ENCODE measurements at regions not wholly inside any gene's neighbourhood (a gene's known extent, or its start where the extent isn't known, plus 50 kb on each side); places are given as distances from the start of the nearest gene placed in this dataset.

DNA sequence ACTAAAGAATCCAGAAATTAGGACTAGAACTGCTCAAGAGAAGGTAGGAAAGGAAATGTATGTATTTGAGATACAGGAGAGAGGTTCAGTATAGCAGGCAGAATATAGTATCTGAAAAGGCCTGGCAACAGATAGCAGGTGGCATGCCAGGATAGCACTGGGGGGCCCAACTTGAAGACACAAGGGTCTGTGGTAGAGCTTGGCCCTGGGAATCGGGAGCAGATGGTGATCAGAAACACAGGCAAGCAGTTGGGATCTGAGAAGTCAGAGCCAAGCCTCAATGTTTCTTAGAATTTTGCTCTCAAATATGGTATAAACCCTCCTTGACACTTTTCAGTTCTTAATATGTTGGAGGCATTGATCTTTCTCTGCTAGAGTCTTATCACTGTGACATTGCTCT, 499.8 kb upstream of the CD180 start:
- no peak for DNase-seq (ENCODE audit: low read depth in 1 of 2, low spot score in 2 of 2)
- Histone ChIP-seq H3K27me3 (replicated peaks) (no peaks in the 10 kb centered on the region), H3K36me3 (no peaks in the 10 kb centered on the region), H3K4me3 (no peak overlapping the region), H3K9me3 (replicated peaks) (0 out of 2 replicates have a peak, but pooled peaks cover 6% of the 10 kb centered on the region), H3K27ac (no peak overlapping the region), H3K4me1 (replicated peaks) (no peaks in the 10 kb centered on the region)

DNA sequence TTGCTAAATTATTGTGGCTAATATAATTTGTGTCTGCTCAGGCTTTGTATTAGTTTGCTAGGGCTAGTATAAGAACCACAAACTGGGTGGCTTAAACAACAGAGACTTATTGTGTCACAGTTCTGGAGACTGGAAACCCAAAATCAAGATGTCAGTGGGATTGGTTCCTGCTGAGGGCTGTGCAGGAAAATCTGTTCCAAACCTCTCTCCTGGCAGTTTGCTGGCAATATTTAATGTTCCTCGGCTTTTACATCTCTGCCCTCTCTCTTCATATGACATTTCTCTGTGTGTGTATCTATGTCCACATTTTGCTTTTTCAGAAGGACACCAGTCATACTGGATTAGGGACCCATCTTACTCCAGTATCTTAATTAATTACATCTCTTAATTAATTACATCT, 498.8 kb upstream of the CD180 start:
- H3K27ac ChIP-seq: no peak overlapping the region
- no peaks in the 10 kb centered on the region for H3K4me1 ChIP-seq (replicated peaks)
- no peak for DNase-seq (ENCODE audit: low read depth in 1 of 2, low spot score in 2 of 2)
- no peaks in the 10 kb centered on the region for H3K36me3 ChIP-seq
- H3K27me3 ChIP-seq (replicated peaks): no peaks in the 10 kb centered on the region
- H3K9me3 ChIP-seq (replicated peaks): no peaks in the 10 kb centered on the region
- no peak overlapping the region for H3K4me3 ChIP-seq

DNA sequence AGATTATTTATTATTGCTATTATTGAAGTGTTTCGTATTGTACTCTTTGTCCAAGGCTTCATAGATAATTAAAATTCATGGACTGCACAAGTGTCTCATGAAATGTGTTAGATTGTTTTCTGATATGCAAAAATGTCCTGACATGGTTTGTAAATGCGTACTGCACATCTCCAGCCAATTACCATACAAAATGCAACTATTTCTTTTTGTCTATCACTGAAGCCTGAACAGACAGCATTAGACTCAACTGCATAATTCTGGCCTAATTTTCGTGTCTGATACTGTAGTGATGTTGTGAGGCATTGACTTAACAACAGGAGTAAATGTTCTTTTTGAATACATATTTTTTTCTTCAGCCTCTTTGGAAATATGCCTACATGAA, 498.2 kb upstream of the CD180 start:
- no peak overlapping the region for H3K27ac ChIP-seq
- H3K27me3 ChIP-seq (replicated peaks): no peaks in the 10 kb centered on the region
- no peaks in the 10 kb centered on the region for H3K9me3 ChIP-seq (replicated peaks)
- H3K4me3 ChIP-seq: no peak overlapping the region
- no peaks in the 10 kb centered on the region for H3K36me3 ChIP-seq
- DNase-seq (ENCODE audit: low read depth in 1 of 2, low spot score in 2 of 2): no peak
- H3K4me1 ChIP-seq (replicated peaks): no peaks in the 10 kb centered on the region

DNA sequence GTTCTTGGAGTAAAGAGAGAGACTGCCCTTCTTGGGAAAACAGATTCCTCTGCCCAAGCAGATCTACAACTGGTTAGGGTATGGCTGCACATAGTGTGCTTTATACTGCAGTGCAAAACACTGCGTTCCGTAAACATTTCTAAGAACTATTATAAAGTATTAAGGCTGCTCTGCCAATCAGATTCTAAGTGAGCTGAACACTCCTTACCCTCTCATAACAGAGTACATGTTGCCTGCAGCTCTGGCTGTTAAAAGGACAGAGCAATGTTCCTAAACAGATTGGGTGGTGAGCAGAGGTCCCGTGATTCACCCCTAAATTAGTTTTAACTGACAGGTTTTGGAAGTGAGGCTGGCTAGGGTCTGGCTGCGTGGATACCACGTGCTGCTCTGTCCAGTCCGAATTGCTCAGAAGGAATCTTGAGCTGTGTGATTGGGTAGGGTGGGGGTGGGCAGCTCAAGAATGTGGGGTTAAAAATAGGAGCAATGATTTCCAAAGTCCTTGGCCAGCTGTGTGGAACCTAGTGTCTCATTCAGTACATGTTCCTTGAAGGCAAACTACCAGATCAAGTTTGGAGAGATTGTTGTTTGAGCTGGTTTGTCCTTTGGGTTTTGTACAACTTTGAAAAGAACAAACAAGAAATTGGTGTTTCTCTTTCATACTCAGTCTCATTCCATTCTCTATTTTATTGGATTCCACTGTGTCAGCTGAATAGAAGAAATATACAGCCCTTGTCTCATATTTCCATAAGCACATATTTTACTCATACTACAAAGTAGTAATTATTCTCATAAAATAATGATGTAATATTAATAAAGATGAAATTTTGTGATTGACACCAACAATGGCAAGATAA, 497.6 kb upstream of the CD180 start:
- no peaks in the 10 kb centered on the region for H3K9me3 ChIP-seq (replicated peaks)
- no peak overlapping the region for H3K27ac ChIP-seq
- H3K36me3 ChIP-seq: no peaks in the 10 kb centered on the region
- H3K27me3 ChIP-seq (replicated peaks): no peaks in the 10 kb centered on the region
- H3K4me3 ChIP-seq: no peak overlapping the region
- no peak for DNase-seq (ENCODE audit: low read depth in 1 of 2, low spot score in 2 of 2)
- H3K4me1 ChIP-seq (replicated peaks): no peaks in the 10 kb centered on the region

DNA sequence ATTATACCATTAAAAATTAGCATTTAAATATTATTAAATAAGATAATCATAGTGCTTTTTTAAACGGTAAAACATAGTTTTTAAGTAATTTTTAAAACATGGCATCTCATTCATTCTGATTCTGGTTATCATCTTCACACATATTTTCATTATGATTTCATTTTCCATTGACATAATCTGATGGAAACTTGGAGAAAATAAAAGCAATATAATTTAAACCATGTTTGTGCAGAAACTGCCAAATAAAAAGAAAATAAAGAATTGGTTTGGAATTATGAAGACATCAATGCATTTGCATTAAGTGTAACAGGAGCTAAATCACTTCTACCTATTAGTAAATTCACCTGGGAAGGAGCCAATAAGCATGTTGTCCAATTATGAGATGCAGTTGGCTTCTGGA, 490.1 kb upstream of the CD180 start:
- no peaks in the 10 kb centered on the region for H3K9me3 ChIP-seq (replicated peaks)
- no peak overlapping the region for H3K4me3 ChIP-seq
- no peaks in the 10 kb centered on the region for H3K36me3 ChIP-seq
- H3K27me3 ChIP-seq (replicated peaks): no peaks in the 10 kb centered on the region
- no peak overlapping the region for H3K27ac ChIP-seq
- DNase-seq (ENCODE audit: low read depth in 1 of 2, low spot score in 2 of 2): no peak
- no peaks in the 10 kb centered on the region for H3K4me1 ChIP-seq (replicated peaks)

DNA sequence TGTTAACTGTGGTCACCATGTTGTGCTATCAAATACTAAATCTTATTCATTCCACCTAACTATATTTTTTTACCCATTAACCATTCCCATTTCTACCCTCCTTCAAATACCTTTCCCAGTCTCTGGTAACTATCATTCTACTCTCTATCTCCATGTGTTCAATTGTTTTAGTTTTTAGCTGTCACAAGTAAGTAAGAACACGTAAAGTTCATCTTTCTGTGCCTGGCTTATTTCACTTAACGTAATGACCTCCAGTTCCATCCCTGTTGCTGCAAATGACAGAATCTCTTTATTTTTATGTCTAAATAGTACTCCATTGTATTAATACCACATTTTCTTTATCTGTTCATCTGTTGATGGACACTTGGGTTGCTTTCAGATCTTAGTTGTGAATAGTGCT, 485.1 kb upstream of the CD180 start:
- H3K4me1 ChIP-seq (replicated peaks): no peaks in the 10 kb centered on the region
- H3K36me3 ChIP-seq: no peaks in the 10 kb centered on the region
- H3K27ac ChIP-seq: no peak overlapping the region
- no peak for DNase-seq (ENCODE audit: low read depth in 1 of 2, low spot score in 2 of 2)
- H3K4me3 ChIP-seq: no peak overlapping the region
- no peaks in the 10 kb centered on the region for H3K27me3 ChIP-seq (replicated peaks)
- H3K9me3 ChIP-seq (replicated peaks): no peaks in the 10 kb centered on the region

DNA sequence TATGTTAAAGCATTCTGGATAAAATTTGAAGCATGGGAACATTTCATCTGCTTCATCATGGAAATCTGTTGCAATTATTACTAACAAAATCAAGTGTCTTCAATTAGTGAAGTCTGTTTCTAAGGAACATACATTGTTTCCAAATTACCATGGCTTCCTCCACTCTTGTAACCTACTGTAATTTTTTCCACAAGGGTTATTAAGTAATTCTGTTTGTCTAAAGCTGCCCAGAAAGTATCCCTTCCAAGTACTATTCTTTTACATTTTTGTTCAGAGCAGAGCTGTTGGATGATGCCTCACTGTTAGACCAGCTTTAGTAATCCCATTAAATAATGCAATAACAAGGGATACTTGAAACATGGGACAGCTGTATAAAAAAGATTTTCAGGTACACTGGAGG, 483.5 kb upstream of the CD180 start:
- Histone ChIP-seq H3K27ac (no peak overlapping the region), H3K9me3 (replicated peaks) (no peaks in the 10 kb centered on the region)
- DNase-seq (ENCODE audit: low read depth in 1 of 2, low spot score in 2 of 2): no peak

DNA sequence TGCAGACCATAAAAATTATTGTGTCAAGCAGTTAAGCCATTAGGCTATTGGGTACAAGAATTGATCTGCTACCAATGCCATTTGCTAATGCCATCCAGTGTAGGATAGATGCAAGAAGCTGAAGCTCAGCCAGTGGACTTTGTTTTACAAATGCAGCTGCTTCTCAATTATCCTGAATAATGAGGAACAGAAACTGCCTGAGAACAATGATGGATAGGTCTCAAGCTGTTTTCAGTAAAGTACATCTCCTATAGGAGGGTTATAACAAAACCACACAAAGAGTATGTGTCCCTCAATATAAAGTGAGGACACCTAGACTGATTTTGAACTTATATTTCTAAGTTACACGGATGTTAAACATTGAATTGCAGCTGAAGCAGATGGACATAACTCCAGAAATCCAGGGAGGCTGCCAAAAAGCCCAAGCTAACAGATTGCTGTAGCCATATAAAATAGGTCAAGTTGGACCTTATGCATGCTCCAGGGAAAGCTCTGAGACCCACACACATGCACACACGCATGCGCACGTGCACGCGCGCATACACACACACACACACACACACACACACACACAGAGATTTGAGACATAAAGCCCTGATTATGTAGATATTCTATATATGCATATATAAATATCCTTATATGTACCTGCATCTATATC, 482.7 kb upstream of the CD180 start:
- Histone ChIP-seq H3K4me3 (no peak overlapping the region), H3K27ac (no peak overlapping the region), H3K4me1 (replicated peaks) (no peaks in the 10 kb centered on the region), H3K36me3 (no peaks in the 10 kb centered on the region), H3K27me3 (replicated peaks) (no peaks in the 10 kb centered on the region), H3K9me3 (replicated peaks) (0 out of 2 replicates have a peak, but pooled peaks cover 2% of the 10 kb centered on the region)
- DNase-seq (ENCODE audit: low read depth in 1 of 2, low spot score in 2 of 2): no peak

More for the DNA sequence above, 483.5 kb upstream of the CD180 start:
- Histone ChIP-seq H3K4me3 (no peak overlapping the region), H3K36me3 (no peaks in the 10 kb centered on the region), H3K4me1 (replicated peaks) (no peaks in the 10 kb centered on the region), H3K27me3 (replicated peaks) (no peaks in the 10 kb centered on the region)

DNA sequence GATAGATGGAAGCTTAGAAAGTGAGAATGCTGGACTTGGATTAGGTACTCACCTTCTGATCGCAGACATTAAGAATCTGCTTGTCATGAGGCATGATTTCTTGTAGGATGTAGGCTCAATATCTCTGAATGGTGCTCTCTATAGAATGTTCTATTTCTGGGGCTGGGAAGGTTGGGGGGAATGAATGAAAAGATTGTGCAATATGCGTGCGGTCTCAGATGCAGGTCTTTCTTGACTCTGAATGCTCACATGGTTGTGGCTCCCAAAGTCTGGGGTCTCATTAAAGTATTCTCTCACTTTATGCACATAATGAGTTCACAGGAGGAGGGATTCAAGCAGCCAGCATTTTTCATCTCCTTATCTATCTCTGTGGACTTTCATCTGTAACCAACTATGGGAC, 482.0 kb upstream of the CD180 start:
- Histone ChIP-seq H3K36me3 (no peaks in the 10 kb centered on the region), H3K27me3 (replicated peaks) (no peaks in the 10 kb centered on the region), H3K4me1 (replicated peaks) (no peaks in the 10 kb centered on the region), H3K27ac (no peak overlapping the region), H3K9me3 (replicated peaks) (0 out of 2 replicates have a peak, but pooled peaks cover 3% of the 10 kb centered on the region), H3K4me3 (no peak overlapping the region)
- DNase-seq (ENCODE audit: low read depth in 1 of 2, low spot score in 2 of 2): no peak

DNA sequence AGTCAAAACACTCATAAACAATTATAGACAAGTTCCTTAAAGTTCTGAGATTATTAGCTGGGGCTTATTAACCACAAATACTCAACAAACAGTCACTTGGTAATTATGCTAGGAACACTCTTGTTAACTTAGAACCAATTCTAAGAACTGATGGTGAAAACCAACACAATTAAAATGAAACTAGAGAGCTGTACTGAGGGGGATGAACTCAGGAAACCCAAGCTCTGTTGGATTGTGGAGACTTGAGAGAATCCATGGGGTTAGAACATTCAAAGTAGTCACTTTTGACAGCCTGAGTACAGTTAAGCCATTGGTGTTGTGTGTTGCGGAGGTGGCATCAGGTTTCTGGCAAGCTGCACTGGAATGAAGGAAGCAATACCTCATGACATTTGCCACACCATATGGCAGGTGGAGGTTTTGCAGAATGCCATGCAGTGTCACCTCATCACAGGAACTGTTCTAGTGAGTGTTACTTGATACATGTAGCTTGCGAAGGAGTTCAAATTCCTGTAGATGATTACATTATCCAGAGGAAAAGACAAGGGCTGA, 480.9 kb upstream of the CD180 start:
- H3K27ac ChIP-seq: no peak overlapping the region
- H3K36me3 ChIP-seq: no peaks in the 10 kb centered on the region
- H3K27me3 ChIP-seq (replicated peaks): no peaks in the 10 kb centered on the region
- DNase-seq (ENCODE audit: low read depth in 1 of 2, low spot score in 2 of 2): no peak
- 0 out of 2 replicates have a peak, but pooled peaks cover 3% of the 10 kb centered on the region for H3K9me3 ChIP-seq (replicated peaks)
- H3K4me1 ChIP-seq (replicated peaks): no peaks in the 10 kb centered on the region
- no peak overlapping the region for H3K4me3 ChIP-seq

DNA sequence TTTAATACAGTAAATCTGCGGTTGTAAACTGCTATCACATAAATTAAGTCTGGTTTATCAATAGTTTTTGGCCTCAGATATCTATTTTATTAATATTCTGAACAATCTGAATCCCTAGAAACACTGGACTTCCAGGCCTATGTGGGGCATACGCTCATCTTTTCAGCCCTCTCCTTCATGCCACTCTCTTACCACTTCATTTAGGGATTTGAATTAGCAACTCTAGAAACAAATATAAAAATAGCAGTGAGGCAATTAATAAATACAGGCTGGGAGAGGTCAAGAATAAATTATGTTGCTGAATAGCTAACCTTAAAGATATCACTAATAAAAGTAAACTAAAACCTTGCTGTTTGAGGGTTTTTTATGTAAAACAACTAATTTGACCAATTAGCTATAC, 480.3 kb upstream of the CD180 start:
- no peak overlapping the region for H3K4me3 ChIP-seq
- H3K27me3 ChIP-seq (replicated peaks): no peaks in the 10 kb centered on the region
- H3K4me1 ChIP-seq (replicated peaks): no peaks in the 10 kb centered on the region
- 0 out of 2 replicates have a peak, but pooled peaks cover 3% of the 10 kb centered on the region for H3K9me3 ChIP-seq (replicated peaks)
- no peaks in the 10 kb centered on the region for H3K36me3 ChIP-seq
- H3K27ac ChIP-seq: no peak overlapping the region
- no peak for DNase-seq (ENCODE audit: low read depth in 1 of 2, low spot score in 2 of 2)

DNA sequence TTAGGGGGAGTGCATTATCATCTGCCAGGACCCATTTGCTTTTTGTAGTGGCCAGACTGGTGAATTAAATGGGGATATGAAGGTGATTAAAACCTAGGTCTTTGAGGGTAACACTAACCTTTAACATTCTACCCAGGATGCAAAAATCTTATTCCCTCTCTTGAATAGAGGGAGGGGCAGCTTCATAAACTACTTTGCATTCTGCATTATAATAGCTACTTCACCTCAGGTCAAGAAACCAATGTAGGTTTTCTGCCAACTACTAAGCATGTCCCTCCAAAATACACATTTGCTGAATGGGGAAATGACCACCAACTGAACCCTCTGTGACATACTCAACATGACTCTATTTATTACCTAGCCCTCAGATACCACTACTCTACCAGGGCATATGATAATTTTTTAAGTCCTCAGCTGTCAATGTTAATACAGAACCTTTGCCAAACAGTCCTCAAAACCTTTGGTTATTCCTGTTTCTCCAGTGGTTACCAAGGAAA, 477.6 kb upstream of the CD180 start:
- DNase-seq (ENCODE audit: low read depth in 1 of 2, low spot score in 2 of 2): no peak
- H3K27ac ChIP-seq: no peak overlapping the region
- no peaks in the 10 kb centered on the region for H3K4me1 ChIP-seq (replicated peaks)
- no peak overlapping the region for H3K4me3 ChIP-seq
- no peaks in the 10 kb centered on the region for H3K36me3 ChIP-seq
- H3K9me3 ChIP-seq (replicated peaks): peaks cover 3% of the 10 kb centered on the region; the same call in 1 of the 2 replicates
- H3K27me3 ChIP-seq (replicated peaks): no peaks in the 10 kb centered on the region

DNA sequence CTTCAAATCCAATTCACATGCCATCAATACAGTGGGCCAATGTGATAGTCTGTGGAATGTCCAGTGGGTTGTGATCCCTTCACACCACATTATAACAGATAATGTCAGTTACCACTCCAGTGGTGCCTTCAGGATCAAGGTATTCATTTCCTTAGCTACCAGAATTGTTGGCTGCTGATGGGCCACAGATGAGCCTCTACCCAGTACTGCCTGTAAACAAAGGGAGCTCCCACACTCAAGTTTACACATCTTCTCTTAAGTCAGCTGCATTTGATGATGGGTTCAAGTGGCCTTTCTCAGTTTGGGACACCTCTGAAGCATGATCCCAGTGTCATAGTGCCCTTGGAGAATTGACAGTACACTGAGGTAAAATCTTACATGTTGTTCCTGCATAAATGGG, 477.0 kb upstream of the CD180 start:
- Histone ChIP-seq H3K4me1 (replicated peaks) (no peaks in the 10 kb centered on the region), H3K36me3 (no peaks in the 10 kb centered on the region), H3K4me3 (no peak overlapping the region), H3K27ac (no peak overlapping the region), H3K9me3 (replicated peaks) (peaks cover 3% of the 10 kb centered on the region; the same call in 1 of the 2 replicates), H3K27me3 (replicated peaks) (no peaks in the 10 kb centered on the region)
- DNase-seq (ENCODE audit: low read depth in 1 of 2, low spot score in 2 of 2): no peak

DNA sequence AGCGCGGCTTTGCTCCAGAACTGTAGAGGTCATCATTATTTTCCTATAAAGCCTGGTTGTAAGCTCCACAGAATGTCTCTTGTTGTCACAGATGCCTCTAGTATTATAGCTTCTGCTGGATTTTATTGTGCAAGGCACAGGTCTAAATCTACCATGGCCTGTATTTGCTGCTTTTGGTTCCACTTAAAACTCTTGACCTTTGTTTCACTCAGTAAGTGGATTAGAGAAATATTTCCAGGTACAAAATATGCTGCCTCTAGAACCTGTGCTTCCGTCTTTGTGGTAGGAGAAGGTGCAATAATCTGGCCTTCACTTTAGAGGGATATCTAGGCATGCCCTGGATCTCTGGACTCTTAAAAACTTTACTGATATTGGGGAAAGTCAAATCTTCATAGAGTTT, 476.6 kb upstream of the CD180 start:
- Histone ChIP-seq H3K9me3 (replicated peaks) (peaks cover 3% of the 10 kb centered on the region; the same call in 1 of the 2 replicates), H3K4me1 (replicated peaks) (no peaks in the 10 kb centered on the region), H3K4me3 (no peak overlapping the region), H3K27me3 (replicated peaks) (no peaks in the 10 kb centered on the region), H3K36me3 (no peaks in the 10 kb centered on the region), H3K27ac (no peak overlapping the region)
- DNase-seq (ENCODE audit: low read depth in 1 of 2, low spot score in 2 of 2): no peak

Data from SJSA1 (cell line).